ENCODE measurements at regions not wholly inside any gene's neighbourhood (a gene's known extent, or its start where the extent isn't known, plus 50 kb on each side); places are given as distances from the start of the nearest gene placed in this dataset.
"Not testable (repeated sequence)": the region's sequence is repeated elsewhere in the genome, so short reads cannot be mapped to it uniquely, and the experiment has no call there.

DNA sequence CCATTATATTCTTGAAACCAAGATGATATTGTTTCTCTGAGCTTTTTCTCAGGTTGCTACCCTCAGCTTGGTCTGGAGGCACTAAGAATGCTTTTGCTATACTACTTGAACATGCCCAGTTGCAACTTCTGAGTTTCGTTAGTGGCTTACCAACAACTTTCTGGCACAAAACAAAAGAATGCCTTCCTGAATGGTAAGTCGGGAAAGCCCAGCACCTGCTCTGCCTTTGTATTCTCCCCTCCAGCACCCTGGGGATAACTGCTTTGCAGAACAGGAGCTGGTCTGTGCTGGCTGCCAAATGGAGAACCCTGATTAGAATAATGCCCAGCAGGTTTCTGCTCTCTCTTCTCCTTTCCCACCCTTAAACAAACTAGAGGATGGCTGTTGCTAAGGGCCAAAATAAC is 149.3 kb downstream of the TGFB2 start:
- no peak for DNase-seq

DNA sequence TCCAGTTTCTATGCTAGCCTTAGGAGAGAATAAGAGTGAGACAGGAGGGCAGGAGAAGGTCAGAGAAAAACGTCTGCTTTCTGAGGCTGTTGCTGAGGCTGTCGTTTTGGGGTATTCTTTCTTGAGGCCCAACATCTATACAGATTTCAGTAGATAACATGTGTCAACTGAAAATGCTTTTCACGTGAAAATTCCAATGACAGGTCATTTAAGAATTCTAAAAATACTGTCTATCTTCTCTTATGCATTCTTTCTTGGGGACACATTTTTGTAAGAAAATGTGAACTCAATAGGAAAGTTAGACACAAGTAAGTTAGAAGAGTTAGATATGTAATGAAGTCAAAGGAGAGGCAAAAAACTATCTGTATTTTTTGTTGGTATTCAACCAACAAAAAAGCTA is 150.8 kb downstream of the TGFB2 start:
- DNase-seq: no peak

DNA sequence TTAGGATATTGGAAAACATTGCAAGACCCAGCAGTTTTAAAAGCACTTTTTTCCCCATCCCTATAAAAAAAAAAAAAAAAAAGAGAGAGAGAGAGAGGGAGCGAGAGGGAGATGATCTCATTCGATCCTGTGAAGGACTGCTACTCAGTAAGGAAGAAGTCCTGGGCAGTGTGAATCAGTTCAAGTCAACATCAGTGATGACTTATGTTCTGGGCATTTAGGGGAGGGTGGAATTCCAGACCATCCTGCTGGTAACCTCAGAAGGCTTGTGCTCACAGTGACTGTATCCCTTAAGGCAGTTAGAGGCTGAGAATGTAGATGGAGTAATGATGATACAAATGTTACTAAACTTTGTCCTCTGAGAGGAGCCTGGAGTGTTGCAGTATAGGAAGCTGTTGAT is 151.4 kb downstream of the TGFB2 start:
- DNase-seq: no peak

DNA sequence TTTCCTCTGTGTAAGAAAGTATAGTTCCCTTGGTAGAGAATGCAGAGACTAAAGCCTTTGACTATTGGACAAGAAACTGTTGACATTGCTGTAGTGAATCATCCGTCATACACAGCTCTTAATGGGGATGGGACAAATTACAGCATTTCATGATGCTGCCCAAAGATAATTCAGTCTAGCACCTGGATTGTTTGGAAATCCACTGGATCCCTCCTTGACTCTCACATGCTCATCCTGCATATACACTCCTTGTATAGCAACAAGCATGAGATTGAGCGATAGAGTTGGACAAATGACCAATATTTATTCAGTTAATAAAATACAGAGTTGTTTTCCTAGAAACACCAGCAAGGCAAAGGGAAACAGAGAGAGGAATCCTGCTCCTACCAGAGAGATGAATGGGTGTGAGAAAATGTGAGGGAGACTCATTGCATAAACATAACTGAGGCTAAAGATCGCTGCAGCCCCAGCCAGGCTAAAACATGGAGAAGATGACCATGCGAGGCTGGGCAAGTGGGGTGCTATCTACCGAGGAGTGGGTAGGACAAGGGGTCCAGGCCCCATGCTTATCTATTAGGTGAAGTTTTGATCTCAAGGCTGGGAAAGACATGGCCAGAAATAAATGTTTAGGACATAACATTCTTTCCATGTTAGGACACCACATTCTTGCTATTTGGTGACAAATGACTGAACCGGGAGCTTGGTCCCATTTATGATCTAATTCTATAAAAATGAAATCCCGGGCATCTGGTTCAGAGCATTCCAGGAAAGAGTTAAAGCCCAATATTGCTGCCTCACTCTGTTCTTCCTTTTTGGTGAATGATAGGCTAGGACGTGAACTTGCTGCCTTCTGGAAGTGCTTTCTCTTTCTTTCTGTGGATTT is 153.2 kb downstream of the TGFB2 start:
- no peak for DNase-seq

DNA sequence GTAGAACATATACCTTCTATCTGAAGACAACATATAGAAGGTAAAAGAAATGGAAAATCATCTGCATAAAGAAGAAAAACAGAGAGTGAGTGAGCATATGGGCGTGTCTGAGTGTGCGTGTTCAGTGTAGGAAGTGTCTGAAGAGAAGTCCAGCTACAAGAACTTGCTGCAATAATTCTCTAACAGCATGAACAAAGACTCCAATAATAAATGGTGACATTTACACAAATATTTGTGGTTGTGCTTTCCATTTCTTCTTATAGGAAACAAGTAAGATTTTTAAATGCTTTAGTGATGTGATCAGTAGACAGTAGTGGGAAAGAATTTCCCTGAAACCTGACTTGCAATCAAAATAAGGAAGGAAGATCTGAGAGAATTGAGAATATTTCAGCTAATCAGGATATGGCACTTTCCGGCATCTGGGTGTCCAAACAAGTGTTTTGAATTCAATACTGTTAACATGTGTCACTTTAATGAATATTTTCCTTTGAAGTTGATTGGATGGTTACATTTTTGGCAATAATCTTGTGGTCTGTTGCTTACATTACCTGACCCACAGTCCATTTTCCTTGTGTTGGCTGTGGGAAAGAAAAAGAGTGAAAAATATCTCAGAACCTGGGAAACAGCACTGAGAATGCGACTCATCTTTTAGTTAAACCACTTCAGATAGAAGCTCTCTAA is 154.0 kb downstream of the TGFB2 start:
- DNase-seq: no peak

DNA sequence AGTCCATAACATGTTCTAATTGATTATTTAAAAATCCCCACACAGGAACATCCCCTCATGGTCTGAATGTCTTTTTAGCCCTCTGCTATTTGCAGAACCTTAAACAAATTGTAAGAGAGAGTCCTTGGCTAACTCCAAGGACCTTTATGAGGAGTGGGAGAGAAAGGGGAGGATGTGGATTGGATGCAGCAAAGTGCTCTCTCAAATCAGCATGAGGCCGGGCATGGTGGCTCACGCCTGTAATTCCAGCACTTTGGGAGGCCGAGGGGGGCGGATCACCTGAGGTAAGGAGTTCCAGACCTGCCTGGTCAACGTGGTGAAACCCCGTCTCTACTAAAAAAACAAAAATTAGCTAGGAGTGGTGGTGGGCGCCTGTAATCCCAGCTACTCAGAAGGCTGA is 154.8 kb downstream of the TGFB2 start:
- no peak for DNase-seq

DNA sequence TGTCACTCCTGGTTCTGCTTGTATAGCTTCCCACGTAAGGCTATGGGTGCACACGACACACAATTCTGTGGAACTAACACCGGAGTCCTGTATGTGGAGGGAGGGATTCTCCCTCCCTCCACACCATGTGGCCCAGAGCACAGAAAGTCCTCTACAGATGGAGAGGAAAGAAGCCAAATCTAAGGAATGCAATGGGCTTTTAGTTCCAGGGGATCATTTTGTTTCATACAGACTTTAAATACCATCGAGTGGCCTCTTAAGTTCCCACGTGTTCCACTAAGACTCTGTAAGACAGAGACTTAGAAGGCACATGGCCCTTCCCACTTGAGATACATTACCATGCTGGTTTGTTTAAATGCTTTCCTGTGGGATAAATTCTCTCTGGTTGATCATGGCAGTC is 156.0 kb downstream of the TGFB2 start:
- no peak for DNase-seq

DNA sequence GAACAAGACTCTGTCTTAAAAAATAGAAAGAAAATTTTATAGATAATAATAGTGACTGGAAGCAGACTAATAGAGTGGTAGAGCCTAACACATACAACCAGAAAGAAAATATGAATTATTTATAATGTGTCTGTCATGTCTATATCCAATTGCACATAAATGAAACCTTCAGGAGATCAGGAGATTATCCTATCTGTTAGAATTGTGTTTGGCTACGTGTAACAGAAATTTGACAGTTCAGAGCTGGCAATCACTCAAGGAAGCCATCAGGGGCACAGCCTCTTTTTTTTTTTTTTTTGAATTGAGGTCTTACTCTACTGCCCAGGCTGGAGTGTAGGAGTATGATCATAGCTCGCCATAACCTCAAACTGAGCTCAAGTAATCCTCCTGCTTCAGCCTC is 157.2 kb downstream of the TGFB2 start:
- DNase-seq: no peak

DNA sequence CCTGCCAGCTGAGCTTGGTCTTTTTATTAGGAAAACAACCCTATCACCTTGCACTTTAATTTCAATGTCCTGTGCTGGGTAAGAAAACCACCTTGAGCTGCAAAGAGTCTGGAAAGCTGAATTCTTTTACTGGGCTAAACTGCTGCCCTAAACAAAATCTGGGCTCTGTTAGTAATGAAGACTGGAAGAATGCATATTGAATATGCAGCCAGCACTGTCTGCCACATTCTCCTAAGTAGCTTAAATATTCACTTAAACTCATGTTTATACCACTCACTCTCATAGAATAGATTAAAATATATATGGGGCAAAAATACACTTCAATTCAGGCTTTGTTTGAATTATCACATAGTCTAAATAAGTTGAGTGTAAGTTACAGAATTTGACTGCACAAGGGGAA is 158.0 kb downstream of the TGFB2 start:
- DNase-seq: no peak

DNA sequence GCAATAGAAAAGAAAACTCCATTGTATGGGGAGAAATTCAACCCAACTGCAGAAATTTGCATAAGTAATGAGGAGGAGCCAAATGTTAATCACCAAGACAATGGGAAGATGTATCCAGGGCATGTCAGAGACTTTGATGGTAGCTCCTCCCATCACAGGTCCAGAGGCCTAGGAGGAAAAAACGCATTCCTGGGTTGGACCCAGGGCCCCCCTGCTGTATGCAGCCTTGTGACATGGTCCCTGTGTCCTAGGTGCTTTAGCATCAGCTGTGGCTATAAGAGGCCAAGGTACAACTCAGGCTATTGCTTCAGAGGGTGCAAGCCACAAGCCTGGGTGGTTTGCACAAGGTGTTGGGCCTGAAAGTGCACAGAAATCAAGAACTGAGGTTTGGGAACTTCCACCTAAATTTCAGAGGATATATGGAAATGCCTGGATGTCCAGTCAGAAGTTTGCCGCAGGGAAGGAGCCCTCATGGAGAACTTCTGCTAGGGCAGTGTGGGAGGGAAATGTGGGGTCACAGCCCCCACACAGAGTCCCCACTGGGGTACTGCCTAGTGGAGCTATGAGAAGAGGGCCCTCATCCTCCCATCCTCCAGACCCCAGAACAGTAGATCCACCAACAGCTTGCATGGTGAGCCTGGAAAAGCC is 162.3 kb downstream of the TGFB2 start:
- DNase-seq: no peak

DNA sequence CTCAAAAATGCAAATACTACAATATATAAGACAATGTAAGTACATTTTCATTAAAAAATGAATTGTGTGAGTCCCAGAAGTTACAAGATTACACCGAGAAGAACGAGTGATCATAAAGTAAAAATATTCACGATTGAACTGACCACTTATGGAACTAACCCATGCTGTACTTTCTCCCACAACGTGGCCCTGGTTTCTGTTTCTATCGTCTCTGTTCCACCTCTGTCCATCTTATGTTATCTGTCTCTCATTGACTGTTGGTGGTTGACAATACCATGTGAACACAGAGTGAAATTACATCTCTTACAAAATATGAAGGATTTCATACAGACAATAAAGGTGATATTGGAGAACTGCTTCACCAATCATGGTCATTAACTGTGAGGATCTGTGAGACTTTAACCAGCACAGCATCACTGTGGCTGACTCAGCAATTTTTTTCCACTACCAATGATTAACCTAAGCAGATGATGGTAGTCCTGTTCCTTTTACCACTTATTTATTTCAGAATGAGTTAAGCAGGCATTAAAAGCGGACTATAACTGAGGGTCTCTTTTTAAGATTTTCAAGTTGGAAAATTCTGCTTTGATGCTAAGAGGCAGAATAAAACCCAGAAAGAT is 165.1 kb downstream of the TGFB2 start:
- DNase-seq: no peak

DNA sequence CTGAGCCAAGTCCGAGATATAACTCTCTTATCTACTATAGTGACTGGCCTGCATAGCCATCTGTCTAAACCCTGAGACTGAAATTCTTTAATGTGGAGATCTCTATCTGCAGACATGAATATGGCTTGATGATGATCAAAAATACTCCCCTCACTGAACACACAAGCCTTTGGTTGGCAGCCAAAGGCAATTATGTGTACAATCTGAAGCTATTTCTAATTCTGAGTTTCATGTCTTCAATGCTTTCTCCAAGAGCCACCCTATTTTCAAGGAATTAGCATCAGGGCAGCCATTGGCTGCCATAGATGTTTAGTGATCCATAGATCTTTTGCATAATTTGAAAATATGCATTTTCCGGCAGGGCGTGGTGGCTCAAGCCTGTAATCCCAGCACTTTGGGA is 168.2 kb downstream of the TGFB2 start:
- DNase-seq: no peak

DNA sequence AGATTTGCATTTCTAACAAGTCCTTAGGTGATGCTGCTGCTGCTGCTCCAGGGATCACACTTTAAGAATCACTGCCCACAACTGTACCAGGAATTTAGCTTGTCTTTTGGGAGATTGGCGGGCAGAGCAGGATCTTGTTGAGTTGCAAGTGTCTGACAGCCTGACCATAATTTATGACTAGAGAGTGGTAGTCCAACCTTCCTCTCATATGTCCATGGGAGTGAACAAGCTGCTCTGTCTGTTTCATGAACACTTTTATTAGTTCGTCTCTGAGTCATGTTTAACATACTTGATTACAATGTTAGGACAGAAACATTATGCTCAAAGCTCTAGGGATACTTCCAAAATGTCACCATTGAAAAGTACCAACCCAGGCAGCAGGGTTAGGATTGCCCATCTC is 169.6 kb downstream of the TGFB2 start:
- DNase-seq: no peak

DNA sequence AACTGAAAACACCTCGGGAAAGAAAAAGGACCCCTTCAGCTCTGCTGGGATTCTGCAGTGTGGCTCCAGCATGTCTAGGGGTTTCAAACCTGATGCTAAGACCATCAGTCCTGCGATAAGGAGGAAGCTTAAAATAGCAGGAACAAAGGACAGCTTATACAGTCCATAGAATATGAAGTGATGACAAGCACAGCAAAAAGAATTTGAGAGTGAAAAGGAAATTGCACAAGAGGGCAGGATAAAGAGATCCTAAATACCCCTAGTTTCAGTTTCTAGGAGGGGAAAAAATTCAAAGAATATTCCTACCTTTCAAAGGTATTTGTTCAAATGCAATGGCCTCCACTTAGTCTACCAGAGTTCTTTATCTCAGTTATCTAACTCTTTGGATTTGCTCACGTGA is 171.4 kb downstream of the TGFB2 start:
- no peak for DNase-seq

DNA sequence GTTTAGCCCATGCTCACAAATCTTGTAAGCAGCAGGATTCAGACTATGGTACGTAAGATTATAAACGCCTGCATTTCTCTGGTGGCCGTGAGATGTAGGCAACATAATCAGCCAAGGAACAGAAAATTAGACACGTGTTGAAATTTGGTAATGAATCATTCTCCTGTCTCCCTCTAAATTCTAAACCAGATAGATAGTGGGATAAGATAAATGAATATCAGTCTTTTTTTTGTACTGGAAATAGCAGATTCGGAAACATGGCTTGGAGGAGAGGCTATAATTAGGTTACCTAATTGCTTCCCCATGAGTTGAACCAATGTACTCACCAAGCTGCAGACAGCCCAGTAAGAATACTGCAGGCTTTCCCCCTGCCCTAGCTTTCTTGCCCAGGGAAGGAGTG is 172.3 kb downstream of the TGFB2 start:
- no peak for DNase-seq

DNA sequence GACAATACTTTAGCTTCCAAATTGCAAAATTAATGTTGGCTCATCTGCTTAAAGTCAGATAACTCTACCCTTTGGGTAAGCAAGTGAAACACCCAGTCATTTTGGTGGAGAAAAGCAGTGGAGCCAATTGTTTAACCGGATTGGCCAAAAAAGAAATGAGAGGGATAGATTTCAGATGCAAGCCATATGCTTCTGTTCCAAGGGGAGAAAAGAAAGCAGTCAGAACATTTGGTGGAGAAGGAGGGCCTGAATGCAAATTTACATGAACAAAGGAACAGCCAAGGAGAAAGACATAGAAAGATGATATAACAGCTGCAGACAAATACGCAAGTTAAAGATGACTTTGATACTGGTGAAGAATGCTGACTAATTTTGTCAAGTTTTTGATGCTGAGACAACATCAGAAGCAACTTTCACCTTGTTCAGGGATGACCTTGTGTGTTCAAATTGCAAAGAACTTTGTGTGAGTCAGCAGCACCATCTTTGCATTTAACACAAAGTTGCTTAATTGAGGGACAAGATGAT is 173.1 kb downstream of the TGFB2 start:
- DNase-seq: no peak

DNA sequence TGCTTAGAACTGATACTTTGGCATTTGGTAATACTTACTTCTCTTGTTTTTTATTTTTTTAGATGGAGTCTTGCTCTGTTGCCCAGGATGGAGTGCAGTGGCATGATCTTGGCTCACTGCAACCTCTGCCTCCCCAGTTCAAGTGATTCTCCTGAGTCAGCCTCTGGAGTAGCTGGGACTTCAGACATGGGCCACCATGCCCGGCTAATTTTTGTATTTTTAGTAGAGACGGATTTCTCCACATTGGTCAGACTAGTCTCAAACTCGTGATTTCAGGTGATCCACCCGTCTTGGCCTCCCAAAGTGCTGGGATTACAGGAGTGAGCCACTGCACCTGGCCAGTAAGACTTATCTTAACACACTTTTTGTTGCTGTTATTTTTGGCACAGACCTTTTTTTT is 175.5 kb downstream of the TGFB2 start:
- not testable (repeated sequence) for DNase-seq

DNA sequence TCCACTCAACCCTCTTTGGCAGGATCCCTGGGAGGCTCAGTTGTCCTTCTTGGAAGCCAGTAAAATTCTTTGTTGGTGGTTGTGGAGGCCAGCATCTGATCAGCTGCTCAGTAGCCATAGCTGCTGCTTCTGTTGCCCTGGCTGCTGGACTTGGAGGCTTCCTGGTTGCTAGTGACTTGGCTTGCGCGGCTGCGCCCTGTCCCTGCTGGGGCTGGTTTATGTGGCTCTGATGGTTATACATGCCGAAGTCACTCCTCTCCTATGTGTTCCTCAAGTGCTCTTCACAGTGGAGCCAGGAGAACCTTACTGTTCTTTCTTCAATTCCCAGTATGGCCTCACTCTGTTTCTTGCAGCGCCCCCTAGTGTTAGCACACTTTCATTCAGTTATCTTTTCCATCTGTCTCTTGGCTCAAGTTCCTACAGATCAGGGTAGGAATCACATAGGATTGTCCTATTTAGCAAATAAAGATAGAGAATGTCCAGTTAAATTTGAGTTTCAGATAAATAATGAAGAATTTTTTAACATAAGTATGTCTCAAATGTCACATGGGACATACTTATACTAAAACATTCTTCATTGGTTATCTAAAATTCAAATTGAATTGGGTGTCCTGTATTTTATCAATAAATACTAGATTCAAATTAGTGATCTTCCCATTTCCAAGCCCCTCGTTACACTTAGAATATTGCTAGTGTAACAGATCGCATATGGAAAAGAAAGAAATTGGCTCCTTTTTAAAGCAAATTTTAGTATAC is 176.5 kb downstream of the TGFB2 start:
- no peak for DNase-seq

DNA sequence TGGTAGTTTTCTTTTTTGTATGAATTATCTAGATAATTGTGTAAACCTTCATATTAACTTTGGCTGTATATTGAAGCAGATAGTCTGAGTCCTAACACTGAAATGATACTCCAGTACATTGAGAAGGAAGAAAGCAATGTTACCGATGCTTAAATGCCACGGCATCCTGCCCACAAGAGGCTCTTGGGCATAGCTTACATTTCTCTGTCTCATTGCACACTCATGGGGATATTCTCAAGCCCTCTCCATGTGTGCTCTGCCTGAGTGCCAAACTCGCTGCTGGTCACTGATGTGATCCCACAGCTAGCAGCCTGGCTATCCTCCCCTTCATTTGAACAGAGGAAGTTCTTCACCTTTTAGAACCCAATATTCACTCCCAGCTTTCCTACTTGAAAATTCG is 179.4 kb downstream of the TGFB2 start:
- no peak for DNase-seq

DNA sequence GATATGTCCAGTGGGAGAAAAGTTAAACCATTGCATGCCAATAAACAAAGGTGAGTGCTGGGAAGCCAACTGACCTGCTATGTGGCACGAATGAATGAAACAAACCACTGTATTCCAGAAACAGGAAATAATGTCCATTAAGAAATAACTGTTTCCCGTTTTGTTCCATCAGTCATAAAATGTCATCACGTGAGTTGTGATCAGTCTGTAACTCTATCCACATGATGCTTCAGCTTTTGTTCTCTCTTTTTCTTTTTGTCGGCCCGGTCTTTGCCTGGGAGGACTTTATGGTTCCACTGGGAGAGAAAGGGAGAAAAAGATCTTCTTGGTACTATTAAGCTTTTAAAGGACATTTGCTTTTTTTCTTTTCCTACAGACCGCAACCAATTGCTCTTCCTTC is 179.9 kb downstream of the TGFB2 start:
- DNase-seq: no peak

DNA sequence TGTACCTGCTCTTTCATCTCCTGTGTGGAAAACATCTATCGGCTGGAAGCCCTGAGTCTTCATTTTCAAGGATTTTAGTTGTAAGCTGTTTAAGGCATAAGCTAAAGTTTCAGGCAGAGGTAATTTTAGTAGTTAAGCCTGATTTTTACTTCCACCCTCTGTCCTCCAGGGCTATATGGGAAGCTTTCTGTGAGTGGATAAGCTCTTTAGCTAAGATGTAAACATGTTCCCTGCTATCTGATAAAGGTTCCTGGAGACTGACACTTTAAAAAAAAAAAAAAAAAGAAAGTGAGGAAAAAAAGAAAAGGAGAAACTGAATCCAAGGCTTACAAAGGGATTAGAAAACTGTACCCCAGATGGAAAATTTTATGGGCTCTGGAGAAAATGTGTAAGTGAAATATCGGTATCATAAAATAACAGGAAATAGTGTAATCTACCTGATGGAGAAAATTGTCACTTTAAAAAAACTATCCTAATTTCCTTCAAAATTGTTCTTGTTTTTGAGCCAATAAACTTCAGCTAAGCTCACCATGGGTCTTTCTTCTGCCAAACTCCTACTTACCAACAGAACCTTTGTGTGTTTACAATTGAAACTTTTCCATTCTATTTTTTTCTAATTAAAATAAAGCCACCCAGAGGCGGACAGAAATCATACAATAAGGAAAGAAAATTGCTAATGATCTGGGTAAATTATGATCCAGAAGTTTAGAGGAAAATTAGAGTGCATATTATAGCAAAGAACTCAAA is 180.5 kb downstream of the TGFB2 start:
- DNase-seq: no peak

Data from right lung (tissue), 2 donors.